ENCODE measurements at regions not wholly inside any gene's neighbourhood (a gene's known extent, or its start where the extent isn't known, plus 50 kb on each side); places are given as distances from the start of the nearest gene placed in this dataset.

DNA sequence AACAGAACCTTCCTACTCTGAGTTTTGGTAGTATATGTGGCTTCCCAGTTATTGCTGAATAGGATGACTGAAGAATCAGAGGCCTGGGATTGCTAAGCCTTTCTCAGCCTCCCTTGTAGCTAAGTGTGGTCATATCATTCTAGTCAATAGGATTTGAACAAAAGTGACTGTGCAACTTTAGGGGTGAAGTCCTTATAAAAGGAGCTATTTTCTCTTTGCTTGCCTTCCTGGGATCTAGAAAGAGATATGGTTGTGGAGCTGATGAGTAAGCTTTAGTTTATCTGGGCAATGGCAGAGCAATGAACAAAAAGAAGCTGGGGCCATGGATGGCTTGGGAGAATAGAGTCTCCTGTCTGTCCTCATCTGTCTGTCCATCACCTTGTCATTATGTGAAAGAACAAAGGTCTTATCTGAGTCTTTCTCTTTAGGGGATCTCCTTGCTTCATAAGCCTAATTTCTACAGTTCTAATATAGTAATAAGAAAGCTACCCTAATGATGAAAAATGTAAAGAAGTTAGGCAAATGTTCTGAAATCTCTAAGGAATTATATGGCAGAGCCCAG is 91.5 kb downstream of the TENT5C start:
- TF ChIP-seq CTCF (IDR thresholded peaks at IDR 0.05), result no peak
- H3K9me3 ChIP-seq, result no peaks in the 10 kb centered on the region
- peaks cover 12 to 35% of the 10 kb centered on the region in 2 donors for H3K4me1 ChIP-seq
- H3K4me3 ChIP-seq, result no peak overlapping the region
- intact Hi-C loops (cut with DNase I), result loop anchor here (5.0 kb wide), 2 partner anchors 55 to 125 kb away; no protein-coding TSS in a partner anchor
- no peak for DNase-seq (ENCODE audit: low spot score in 2 of 2)
- no peaks in the 10 kb centered on the region for H3K36me3 ChIP-seq
- no peaks in the 10 kb centered on the region for H3K27me3 ChIP-seq
- peak overlapping the region; percentile 88 for H3K27ac ChIP-seq

DNA sequence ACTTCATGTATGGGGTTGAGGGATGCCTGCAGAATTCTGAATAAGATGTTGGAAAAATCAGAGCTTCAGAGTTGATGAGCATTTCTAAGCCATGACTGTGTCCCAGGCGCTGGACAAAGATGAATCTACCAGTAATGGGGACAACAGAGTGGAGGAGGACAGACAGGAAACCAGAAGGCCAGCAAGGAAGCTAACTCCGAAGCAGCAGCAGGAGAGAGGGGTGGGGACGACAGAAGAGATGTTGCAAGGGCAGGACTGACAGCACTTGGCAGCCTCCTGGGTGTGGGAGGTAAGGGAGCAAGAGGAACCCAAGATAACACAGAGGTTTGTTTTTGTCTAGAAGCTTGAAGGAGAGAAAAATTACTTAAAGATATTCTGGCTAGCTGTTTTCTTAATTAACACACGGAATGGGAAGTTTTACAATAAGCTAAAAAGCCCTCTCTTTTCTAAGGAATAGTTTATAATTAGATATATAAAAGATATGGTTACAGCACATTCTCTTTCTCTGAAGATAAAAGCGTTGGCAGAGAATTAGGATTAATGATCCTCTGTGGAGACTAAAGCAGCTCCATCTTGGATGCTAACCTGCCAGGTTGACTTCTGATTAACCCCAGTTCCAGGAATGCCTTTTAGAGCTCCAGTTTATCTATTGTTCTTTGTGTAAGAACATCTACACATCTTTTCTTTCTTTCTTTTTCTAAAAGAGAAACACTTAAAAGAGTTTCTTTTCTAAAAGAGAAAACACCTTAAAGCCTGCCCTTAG is 92.7 kb downstream of the TENT5C start:
- intact Hi-C loops (cut with DNase I), result loop anchor here (5.0 kb wide), 2 partner anchors 54 to 124 kb away; no protein-coding TSS in a partner anchor
- Histone ChIP-seq H3K9me3 (no peaks in the 10 kb centered on the region), H3K27ac (peak overlapping the region; percentile 88), H3K27me3 (no peaks in the 10 kb centered on the region), H3K4me1 (peaks cover 12 to 34% of the 10 kb centered on the region in 2 donors), H3K4me3 (no peak overlapping the region), H3K36me3 (no peaks in the 10 kb centered on the region)
- DNase-seq (ENCODE audit: low spot score in 2 of 2), result no peak
- TF ChIP-seq CTCF (IDR thresholded peaks at IDR 0.05), result no peak

DNA sequence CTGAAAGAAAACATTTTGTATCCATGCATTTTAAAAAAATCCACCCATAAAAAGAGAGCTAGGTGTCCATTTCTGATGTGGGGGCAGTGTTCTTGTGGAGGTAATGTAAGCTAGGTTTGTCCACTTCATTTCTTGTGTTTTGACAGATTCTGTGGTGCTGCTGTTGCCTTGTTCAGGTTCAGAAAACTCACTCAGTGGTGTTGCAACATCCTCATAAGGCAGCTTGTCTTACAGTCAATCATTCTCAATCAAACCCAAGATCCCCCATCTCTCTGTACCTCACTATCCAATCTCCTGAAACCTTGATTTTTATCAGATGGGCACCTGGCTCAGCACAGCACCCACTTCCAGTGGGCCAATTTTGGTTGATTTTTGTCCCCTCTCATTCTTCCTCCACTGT is 94.1 kb downstream of the TENT5C start:
- no peak for DNase-seq (ENCODE audit: low spot score in 2 of 2)
- no peaks in the 10 kb centered on the region for H3K36me3 ChIP-seq
- peaks cover 12 to 29% of the 10 kb centered on the region in 2 donors for H3K4me1 ChIP-seq
- no peak overlapping the region for H3K4me3 ChIP-seq
- no peak overlapping the region for H3K27ac ChIP-seq
- no peaks in the 10 kb centered on the region for H3K27me3 ChIP-seq
- TF ChIP-seq CTCF (IDR thresholded peaks at IDR 0.05), result no peak
- no peaks in the 10 kb centered on the region for H3K9me3 ChIP-seq
- intact Hi-C loops (cut with DNase I), result loop anchor here (5.0 kb wide), 2 partner anchors 52 to 122 kb away; no protein-coding TSS in a partner anchor

GRCh38 chr1:117702654-117703053 is 96.8 kb downstream of the TENT5C start:
- Histone ChIP-seq H3K27ac (no peak overlapping the region), H3K4me1 (peaks cover 3 to 7% of the 10 kb centered on the region in 2 donors), H3K27me3 (no peaks in the 10 kb centered on the region), H3K36me3 (no peaks in the 10 kb centered on the region), H3K9me3 (no peaks in the 10 kb centered on the region), H3K4me3 (no peak overlapping the region)
- no peak for TF ChIP-seq CTCF (IDR thresholded peaks at IDR 0.05)
- no peak for DNase-seq (ENCODE audit: low spot score in 2 of 2)
- intact Hi-C loops (cut with DNase I), result no loop called here

GRCh38 chr1:117707371-117707770 is 101.5 kb downstream of the TENT5C start:
- Histone ChIP-seq H3K27me3 (no peaks in the 10 kb centered on the region), H3K27ac (no peak overlapping the region), H3K4me1 (peaks cover 0 to 10% of the 10 kb centered on the region in 2 donors), H3K9me3 (no peaks in the 10 kb centered on the region), H3K36me3 (no peaks in the 10 kb centered on the region), H3K4me3 (no peak overlapping the region)
- no peak for TF ChIP-seq CTCF (IDR thresholded peaks at IDR 0.05)
- intact Hi-C loops (cut with DNase I), result loop anchor here (5.0 kb wide), 1 partner anchor 35 kb away; no protein-coding TSS in a partner anchor
- no peak for DNase-seq (ENCODE audit: low spot score in 2 of 2)
